ENCODE measurements at regions not wholly inside any gene's neighbourhood (a gene's known extent, or its start where the extent isn't known, plus 50 kb on each side); places are given as distances from the start of the nearest gene placed in this dataset.
"Not testable (repeated sequence)": the region's sequence is repeated elsewhere in the genome, so short reads cannot be mapped to it uniquely, and the experiment has no call there.

DNA sequence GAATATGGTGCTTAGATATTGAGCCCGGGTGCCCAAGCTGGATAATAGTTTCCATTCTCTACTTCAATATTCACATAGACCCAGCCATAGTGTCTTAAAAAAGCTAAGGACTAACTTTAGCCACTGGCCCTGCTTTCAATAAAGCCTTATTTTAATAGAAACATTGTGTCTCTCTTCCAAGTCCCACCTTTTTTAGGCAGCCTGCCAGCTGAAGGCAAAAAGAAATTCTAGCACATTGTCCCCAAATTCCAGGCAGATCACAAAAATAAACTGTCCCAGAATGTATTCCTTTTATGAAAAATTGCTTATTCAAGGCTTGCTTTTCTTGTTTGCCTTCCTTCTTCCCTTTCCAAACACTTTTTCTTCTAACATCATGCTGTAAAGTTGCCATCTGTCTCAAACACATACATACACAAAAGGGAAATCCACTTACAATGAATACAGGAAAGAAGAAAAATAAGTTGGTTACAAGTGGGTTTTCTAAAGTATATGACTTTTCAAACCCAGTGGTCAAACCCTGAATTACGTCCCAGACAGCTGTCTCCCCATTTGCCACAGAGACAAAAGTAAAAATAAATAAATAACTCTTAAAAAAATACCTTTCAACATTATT lies 778.5 kb downstream of the BCL11A start:
- DNase-seq (ENCODE audit: low read depth in 4 of 4, low spot score in 3 of 4), result no peak

DNA sequence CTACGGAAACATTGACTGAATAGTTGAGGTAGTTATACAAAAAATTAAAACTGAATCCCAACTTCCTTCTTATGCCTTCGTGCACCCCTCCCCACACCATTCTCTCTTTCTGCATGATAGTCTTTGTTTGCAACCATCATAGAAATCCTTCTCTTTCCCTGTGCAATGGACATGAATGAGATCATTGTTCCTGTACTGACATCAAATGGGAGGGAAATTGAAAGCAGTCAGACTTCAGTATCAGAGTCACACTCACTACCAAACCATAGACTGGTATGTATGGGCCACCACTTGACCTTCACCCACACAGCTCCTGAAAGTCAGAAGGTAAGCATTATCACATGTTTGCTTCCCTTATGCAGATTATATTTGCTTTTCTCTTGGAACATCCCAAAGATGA lies 782.8 kb downstream of the BCL11A start:
- DNase-seq (ENCODE audit: low read depth in 4 of 4, low spot score in 3 of 4), result no peak

DNA sequence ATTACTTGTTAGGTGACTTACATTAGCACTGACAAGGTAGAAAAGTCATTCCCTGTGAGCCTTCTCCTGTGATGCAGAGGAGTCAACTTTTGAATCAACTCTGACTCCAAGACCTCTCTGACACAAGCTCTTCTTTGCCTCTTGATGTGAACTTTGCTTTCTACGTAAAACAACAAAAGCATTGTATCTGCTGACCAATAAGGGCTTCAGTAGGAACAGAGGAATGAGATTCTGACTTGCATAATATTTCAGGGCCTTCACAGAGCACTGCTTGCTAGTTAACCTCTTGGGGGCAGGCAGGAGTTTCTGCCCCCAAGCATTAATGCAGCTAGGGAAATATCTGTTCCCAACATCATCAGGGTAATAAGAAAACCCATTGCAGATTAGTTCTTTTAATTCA lies 791.5 kb downstream of the BCL11A start:
- DNase-seq (ENCODE audit: low read depth in 4 of 4, low spot score in 3 of 4), result no peak

DNA sequence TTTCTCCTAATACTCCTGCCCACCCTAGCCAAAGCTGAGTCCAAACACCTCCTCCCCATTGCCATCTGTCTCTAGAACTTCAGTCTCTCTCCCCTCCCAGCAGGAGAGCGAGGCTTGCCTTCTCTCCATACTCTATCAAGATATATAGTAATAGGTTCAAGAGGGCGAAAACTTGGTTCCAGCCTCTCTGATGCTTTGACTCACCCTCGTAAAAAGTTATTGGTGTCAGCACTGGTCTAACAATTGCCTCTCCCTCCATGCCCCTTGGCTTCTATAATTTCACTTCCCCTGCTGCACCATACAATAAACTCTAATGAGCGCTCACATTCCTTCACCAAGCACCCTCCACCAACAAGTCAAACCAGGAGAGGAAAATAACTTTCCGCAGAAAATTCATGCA lies 797.3 kb downstream of the BCL11A start:
- DNase-seq (ENCODE audit: low read depth in 4 of 4, low spot score in 3 of 4), result peak in 1 of 4 donors; percentile 32

DNA sequence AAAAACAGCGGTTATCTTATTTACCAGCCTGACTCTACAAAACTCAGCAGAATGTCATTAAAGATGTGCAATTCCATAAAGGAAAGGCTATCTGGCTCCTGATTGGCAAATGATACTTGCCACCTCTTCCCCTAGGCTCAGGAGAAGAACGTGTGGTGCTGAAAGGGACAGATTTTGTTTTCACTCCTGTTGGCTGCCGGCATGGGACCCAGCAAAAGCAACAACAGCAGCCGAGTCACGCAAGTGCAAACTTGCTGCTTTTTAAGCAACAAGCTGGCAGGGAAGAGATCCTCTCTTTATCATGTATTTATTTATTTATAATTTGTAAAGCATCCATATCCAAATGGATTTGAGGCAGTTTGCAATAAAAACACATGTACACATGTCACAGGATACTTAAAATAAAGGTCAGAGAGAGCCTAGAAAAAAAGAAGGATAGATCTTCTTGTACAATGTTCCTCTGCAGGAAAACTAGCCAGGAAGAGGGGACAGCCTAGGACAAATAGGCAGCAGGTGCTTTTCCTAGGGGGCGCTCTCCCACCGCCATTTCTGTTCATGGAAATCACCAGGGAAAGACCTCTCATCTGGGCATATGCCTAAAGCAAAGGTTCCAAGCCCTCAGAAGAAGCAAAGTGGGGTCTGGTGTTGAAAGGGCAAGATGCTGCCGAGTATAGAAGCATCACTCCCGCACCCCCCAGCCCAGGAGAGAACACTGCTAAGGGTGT lies 799.3 kb downstream of the BCL11A start:
- no peak for DNase-seq (ENCODE audit: low read depth in 4 of 4, low spot score in 3 of 4)

DNA sequence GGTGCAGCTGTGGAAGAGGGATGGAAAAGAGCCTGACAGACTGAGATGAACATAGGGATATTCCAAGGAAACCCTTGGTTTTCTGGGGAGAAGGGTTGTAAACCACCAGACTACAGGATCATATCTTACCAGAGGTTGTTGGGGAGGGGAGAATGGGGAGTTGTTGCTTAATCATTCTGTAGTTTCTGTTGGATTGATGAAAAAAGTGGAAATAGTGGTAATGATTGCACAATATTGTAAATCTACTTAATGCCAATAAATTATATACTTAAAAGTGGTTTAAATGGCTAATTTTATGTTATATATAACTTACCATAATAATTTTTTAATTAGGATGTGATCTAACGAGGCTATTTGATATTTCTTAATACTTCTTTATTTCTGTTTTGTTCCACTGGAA lies 800.9 kb downstream of the BCL11A start:
- DNase-seq (ENCODE audit: low read depth in 4 of 4, low spot score in 3 of 4), result no peak

DNA sequence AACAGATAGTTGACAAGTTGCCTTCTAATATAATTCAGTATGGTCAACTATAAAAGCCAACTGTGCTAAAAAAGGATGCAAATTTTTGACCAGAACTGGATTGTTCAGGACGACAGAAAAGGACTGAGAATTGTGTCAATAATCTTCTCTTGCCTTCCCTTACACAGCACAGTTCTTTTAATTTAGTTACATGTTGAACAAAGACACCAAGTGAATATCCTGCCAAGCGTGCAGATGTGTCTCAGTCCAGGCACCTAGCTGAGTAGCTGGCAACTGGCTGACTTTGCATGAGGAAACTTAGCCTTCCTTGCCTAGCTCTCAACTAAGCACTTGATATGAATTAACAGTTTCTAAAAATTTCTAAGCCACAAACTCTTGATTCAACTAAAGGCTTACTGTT lies 801.4 kb downstream of the BCL11A start:
- no peak for DNase-seq (ENCODE audit: low read depth in 4 of 4, low spot score in 3 of 4)

DNA sequence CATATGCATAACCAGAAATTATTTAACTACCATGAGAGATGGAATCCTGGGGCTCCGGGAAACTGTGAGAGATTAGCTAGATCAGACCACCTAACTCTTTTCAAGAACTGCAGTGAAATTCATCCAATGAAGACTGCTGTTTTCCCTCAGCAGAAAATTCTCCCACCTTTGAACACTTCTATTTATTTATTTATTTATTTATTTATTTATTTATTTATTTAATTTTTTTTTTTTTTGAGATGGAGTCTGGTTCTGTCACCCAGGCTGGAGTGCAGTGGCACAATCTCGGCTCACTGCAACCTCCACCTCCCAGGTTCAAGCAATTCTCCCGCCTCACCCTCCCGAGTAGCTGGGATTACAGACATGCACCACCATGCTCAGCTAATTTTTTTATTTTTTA lies 802.2 kb downstream of the BCL11A start:
- DNase-seq (ENCODE audit: low read depth in 4 of 4, low spot score in 3 of 4), result not testable (repeated sequence)

DNA sequence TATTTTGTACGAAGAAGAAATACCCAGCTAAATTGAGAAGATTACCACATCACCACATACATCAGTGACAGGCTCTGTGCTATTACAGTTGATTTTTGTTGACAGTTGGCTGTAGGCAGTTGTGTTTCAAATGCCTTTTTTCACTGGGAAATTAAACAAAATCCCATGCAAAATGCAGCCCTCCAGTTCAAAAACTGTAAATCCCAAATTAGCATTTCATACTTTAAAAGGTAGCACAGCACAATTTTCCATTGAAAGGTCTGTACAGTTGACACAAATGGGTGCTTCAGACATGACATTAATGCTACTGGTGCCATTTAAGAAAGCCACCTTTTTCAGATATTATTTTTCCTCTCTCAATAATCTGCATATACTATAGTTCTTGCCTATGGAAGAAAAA lies 807.2 kb downstream of the BCL11A start:
- no peak for DNase-seq (ENCODE audit: low read depth in 4 of 4, low spot score in 3 of 4)

DNA sequence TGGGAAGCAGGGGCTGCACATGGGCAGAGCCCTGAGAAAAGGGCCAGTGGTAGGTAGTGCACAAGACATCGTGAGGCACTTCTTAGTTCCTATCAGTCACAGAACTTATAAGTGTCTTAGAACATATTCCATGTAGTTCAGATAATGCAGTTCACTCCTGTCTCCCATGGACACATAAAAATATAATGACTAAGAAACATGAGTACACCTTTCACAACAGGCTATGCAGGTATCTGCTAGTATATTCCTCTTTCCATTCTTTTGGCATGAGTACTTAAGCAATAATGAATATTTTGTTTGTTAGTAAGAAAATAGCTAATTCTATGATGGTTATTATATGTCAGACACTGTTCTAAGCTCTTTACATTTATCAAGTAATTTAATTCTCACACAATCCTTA lies 808.4 kb downstream of the BCL11A start:
- no peak for DNase-seq (ENCODE audit: low read depth in 4 of 4, low spot score in 3 of 4)

DNA sequence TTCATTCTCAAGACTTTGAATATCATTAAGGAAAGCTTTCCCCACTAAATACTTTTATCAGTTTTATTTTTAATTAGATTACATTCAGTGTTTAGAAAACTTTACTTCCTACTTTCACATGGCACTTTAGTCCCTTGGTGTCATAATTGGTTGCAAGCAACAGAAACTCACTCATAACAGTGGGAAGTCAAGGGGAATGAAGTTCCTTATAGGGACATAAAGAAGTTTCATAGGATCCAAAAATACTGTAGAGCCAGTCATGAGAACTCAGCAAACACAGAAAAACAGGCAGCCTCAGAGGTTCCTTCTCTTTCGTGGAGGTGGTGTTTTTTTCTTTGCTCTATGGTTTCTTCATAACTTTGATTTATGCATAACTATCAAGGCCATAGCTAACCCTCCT lies 809.0 kb downstream of the BCL11A start:
- DNase-seq (ENCODE audit: low read depth in 4 of 4, low spot score in 3 of 4), result no peak

DNA sequence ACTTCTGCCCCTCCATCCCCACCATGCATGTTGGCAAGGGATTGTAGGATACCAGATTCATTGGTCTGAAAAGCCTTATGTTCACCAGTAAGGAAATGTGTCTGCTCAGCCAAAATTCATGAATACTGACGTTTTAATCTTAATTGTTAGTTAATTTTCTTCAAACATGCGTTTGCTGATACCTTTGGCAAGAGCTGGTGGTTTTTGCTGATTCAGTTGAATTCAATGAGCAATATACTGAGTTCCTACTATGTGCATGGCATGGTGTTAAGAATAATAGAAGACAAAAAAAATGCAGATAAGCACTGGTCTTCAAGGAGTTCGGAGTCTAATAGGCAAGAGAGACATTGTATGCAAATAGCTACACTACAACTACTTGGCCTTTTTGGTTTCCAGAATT lies 811.6 kb downstream of the BCL11A start:
- DNase-seq (ENCODE audit: low read depth in 4 of 4, low spot score in 3 of 4), result no peak

DNA sequence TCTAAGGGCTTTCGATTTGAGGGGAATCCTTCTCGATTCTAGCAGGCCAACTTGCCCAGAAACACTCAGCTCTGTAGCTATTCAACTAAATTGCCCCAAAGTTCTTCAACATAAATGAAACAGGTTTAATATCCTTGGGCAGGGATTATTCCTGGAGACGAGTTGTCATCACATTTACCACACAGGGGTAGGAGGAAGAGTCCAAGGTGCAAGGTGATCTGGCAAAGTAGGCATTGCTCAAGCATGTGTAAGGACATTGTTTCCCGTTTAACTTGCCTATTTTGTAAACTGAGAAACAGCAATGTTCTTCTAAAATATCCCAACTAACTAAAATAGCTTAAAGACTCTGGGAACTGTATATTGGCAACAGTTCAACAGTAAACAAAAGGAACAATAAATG lies 814.3 kb downstream of the BCL11A start:
- no peak for DNase-seq (ENCODE audit: low read depth in 4 of 4, low spot score in 3 of 4)

DNA sequence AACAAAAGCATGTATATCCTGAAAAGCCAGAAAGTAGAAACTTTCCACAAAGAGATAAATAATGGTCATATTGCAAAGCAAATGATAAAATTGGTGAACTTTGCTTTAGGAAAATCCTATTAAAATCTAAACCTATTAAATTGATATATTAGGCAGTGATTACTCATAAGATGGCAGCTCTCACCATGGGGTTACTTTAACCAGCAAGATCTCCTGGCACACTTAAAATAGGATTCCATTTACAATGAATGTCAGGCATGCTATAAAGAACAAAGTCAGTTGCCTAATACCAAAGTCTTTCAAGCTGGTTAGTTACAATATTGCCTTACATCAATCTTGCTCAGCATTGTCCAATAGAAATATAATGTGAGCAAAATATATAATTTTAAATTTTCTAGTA lies 816.2 kb downstream of the BCL11A start:
- no peak for DNase-seq (ENCODE audit: low read depth in 4 of 4, low spot score in 3 of 4)

DNA sequence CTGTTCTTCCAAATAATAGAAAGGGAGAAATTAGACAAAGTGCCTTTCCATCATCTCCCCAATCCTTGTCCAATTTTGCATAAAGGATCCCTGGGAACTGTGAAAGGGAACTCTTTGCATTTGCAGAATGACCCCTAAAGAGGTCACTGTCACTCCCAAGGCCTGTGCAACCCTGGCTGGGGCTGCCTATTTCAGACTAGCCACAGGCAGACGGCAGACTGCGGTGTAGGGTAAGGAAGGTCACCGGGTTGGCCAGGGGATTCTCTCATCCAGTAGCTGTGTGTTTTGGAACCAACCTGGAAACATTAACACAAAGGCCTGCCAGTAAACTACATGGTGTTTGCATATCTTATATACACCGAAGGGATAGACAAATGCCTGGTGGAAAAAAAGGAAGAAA lies 818.7 kb downstream of the BCL11A start:
- DNase-seq (ENCODE audit: low read depth in 4 of 4, low spot score in 3 of 4), result no peak

DNA sequence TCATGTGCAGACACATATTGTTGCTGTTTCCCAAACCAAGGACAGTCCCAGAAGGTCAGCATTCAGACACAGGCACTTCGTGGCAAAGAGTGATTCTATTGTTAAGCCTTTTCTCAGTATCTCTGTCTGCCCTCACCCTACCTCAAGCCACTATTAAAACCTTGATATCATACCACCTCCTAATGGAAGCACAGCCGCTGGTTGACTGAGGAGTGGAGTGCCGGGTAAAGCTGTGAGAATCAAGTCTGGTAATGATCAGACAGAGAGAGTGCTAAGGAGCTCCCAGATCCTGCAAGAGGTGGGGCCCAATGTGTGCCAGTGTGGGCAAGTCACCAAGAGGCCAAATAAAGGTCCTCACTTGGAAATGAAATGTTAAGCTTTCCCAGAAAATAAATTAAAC lies 819.5 kb downstream of the BCL11A start:
- DNase-seq (ENCODE audit: low read depth in 4 of 4, low spot score in 3 of 4), result no peak

DNA sequence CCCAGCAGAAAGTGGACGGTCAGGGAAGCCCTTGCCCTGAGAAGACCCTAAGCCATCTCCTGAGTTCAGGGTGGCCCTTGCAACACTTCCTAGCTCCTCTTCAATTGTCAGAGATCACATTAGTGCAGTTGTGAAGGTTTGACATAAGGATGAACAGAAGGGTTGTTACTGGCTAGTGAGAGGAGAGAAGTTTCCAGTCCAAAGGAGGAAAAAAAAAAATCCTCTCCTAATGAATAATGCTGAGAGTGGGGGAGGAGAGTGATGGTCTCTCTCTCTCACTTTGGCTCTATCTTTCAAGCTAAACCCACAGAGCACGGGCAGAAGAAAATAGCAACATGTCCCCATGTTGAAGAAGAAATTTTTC lies 819.9 kb downstream of the BCL11A start:
- no peak for DNase-seq (ENCODE audit: low read depth in 4 of 4, low spot score in 3 of 4)

DNA sequence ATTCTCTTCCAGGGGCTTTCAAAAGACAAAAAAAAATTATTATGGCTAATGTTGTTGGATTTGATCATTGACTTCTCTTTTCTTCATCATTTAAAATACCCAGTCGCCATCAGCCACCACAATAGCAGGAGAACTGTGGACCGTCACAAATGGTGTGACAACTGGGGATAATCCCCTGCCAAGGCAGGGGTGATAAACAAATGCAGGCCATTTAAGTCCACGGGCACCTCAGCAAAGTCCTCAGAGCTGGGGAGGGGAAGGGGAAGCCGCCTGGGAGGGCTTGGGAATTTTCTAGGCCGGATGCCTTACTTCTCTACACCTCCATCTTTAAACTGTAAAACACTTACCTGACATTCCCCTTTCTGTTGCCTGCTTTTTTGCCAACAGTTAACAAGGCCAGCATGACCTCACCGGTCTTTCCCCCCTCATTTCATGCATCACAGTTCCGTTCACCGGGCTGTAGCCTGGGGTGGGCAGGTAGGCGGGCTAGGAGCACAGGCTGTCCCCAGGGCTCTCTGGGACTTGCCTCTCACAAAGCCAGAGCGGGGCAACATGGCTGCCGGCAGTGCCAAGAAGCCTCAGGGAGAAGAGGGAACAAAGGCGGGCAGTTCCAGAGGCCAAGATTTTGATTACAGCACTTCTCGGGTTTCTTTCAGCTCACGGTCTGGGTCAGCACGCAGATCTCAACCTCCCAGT lies 820.4 kb downstream of the BCL11A start:
- DNase-seq (ENCODE audit: low read depth in 4 of 4, low spot score in 3 of 4), result no peak

DNA sequence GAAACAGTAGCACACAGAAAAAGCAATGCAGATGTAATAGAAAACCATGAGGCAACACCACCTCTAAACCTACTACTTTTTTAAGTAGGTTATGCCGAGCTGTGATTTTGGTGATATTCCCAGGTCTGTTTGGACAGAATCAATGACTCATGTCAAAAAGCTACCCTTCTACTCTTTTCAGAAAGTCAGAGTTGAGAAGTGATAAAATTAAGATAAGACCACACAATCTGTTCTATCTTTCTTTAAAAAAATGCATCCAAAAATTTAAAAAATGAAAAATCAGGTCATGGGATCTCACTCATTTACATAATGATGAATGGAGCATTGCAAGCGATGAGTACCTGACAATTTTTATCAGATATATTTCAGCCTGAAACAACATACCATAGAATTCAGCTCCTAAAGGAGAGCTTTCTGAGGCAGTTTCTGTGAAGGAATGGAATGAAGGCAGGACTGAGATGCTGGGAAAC lies 826.3 kb downstream of the BCL11A start:
- no peak for DNase-seq (ENCODE audit: low read depth in 4 of 4, low spot score in 3 of 4)

DNA sequence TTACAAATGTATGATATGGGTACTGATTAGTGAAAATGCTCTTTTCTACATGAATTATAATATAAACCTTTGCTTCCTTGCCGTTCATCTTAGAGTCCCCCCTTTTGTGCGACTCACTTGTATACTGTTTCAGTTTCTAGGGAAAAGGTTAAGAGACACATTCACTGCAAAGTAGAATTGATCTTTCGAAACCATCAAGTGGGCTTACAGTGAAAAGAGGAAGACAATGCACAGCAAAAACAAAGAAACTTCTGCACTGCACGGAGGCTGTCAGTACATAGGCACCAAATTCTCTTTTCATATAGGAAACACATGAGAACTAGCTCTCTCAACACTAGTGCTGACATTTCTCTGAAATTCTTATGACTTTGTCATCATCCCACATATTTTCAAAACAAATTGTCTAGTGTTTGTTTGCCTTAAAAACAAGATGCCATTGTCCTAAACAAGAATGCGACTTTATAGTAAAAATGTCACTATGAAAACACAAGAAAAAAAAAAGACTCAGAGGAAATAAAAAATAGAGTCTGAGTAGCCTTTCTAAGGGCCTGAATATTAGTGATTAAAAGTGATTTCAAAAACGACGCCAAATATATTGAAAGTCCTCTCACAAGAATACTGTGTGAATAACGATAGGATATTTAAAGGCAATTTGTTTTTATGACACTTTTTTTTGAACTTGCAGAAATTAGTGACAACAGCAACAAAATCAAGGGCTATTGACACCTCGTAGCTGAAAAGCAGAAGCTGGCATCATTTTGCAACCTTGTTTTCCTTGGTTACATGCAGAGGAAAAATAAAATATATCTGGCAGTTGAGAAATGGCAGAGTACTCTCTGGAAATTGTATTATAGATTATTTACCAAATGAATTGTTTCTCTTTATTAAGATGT lies 827.0 kb downstream of the BCL11A start:
- no peak for DNase-seq (ENCODE audit: low read depth in 4 of 4, low spot score in 3 of 4)

DNA sequence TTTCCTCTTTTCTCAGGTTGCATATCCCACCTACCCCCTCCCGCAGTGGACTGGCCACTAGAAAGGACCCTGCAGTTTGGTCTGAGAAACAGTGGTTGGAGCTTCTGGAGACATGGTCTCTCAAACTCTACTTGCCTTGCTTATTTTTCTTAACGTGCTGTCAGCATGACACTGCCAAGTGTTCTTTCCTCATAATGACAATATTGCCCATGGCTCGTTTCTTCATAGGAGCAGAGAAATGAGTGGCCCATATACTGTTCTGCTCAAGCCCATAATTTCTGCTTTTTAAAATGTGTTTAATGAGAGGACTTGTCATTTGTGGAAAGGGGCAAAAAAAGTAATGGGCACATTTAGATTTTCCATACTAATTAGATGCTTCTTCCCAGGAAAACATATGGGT lies 828.7 kb downstream of the BCL11A start:
- no peak for DNase-seq (ENCODE audit: low read depth in 4 of 4, low spot score in 3 of 4)

All from left renal pelvis (tissue), 4 donors.